Stomach (tissue), 8 donors: ENCODE measurements at regions not wholly inside any gene's neighbourhood (a gene's known extent, or its start where the extent isn't known, plus 50 kb on each side); places are given as distances from the start of the nearest gene placed in this dataset.

Experiments used
- DNase-seq, 2 donors: peaks; one replicate each; pipeline versions ENCODE4 v3.0.0 to v3.0.0-alpha.2; 2013 to 2019
- H3K27ac ChIP-seq, 5 donors: fragments of 200-600 bp in 4 of 5; sonication (generic) in 4 of 5; one replicate each; pipeline ENCODE4 v1.5.1; 2013 to 2019; ENCODE audit warnings: mild to moderate bottlenecking in 1 of 5, moderate library complexity in 1 of 5
- H3K27me3 ChIP-seq, 3 donors: fragments of 200-600 bp; sonication (generic); one replicate each; pipeline ENCODE4 v1.5.1; 2017 to 2019; ENCODE audit warnings: mixed run types in 1 of 3
- H3K36me3 ChIP-seq, 4 donors: fragments of 200-600 bp; sonication (generic); 1 replicate in 3 of 4; 2 replicates in 1 of 4; pipeline ENCODE4 v1.5.1; 2016 to 2019
- H3K4me1 ChIP-seq, 4 donors: fragments of 200-600 bp; sonication (generic); one replicate each; pipeline ENCODE4 v1.5.1; 2016 to 2019
- H3K4me3 ChIP-seq, 4 donors: fragments of 200-600 bp; sonication (generic) in 3 of 4; one replicate each; pipeline ENCODE4 v1.5.1; 2016 to 2019; ENCODE audit warnings: mild to moderate bottlenecking in 1 of 4
- H3K9me3 ChIP-seq, 4 donors: fragments of 200-600 bp; sonication (generic); one replicate each; pipeline ENCODE4 v1.5.1; 2016 to 2019
- EP300 ChIP-seq: sonication (generic); formaldehyde crosslinking; IDR thresholded peaks from one replicate; pipeline ENCODE4 v1.6.1; 2017; ENCODE audit warnings: antibody characterized with exemption
- POLR2A ChIP-seq, 4 donors: fragments of 450-650 bp; IDR thresholded peaks; one replicate each; pipeline ENCODE4 v1.6.1; 2016; ENCODE audit warnings: antibody characterized with exemption in 4 of 4, control low read depth in 2 of 4, mild to moderate bottlenecking in 1 of 4, moderate library complexity in 1 of 4
- POLR2AphosphoS5 ChIP-seq, 3 donors: sonication (generic); formaldehyde crosslinking; IDR thresholded peaks; one replicate each; pipeline ENCODE4 v1.6.1; 2016; ENCODE audit warnings: antibody characterized with exemption in 3 of 3
- WGBS, 5 donors: extraction: QIAGEN DNeasy Blood & Tissue Kit in 3 of 5; methylation state at CpG; one replicate each; pipeline versions ENCODE4 v1.1.5 to v1.1.7; 2013 to 2018; 5-methylcytosine and 5-hydroxymethylcytosine counted together
- intact Hi-C: fragments of 100-400 bp; cut with DNase I; formaldehyde crosslinking; loops from one replicate; pipeline ENCODE4 v1.15.1; 2023; ENCODE audit warnings: low total_unique reads
- TF ChIP-seq, protein P1 (sequence below), 7 experiments: fragments of 450-650 bp in 4 of 7; fragments of 200-600 bp in 3 of 7; sonication (generic) in 3 of 7; IDR thresholded peaks; one replicate each; pipeline ENCODE4 v1.5.1; 2016 to 2019; ENCODE audit warnings: antibody characterized with exemption in 7 of 7, control low read depth in 2 of 7, mild to moderate bottlenecking in 1 of 7
- donor health status: healthy with polysubstance abuse.
- donor health status: Bipolar disorder and iron deficiency.
- donor health status: healthy.

DNA sequence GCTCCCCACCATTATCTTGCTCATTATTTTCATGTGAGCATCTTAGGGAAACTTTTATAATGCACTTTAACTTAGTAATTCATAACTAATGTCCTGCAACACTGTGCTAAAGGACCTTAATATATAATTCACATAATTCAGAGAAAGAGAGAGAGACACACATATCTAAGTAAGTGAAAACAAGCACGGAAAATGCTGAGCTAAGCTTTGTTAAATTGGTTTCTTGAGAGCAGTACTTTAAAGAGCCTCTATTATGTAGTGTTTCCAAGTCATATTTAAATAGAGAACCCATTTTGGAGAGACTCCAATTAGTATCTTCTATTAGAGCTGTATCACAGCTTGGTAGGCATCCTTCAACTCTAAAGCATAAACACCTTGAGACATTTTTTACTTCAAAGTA is 354.1 kb upstream of the SOX14 start:
- H3K9me3 ChIP-seq = peaks cover 0 to 3% (median 0%) of the 10 kb centered on the region in 4 donors
- no peaks in the 10 kb centered on the region for H3K36me3 ChIP-seq
- no peak for DNase-seq
- 48 to 83% (median 69%) methylated on average over 1 of the region's 1 CpG for WGBS, 5 donors
- H3K4me3 ChIP-seq = no peak overlapping the region
- no peak for TF ChIP-seq POLR2A (IDR thresholded peaks at IDR 0.05)
- no peak for TF ChIP-seq POLR2AphosphoS5 (IDR thresholded peaks at IDR 0.05)
- TF ChIP-seq, protein P1, sequence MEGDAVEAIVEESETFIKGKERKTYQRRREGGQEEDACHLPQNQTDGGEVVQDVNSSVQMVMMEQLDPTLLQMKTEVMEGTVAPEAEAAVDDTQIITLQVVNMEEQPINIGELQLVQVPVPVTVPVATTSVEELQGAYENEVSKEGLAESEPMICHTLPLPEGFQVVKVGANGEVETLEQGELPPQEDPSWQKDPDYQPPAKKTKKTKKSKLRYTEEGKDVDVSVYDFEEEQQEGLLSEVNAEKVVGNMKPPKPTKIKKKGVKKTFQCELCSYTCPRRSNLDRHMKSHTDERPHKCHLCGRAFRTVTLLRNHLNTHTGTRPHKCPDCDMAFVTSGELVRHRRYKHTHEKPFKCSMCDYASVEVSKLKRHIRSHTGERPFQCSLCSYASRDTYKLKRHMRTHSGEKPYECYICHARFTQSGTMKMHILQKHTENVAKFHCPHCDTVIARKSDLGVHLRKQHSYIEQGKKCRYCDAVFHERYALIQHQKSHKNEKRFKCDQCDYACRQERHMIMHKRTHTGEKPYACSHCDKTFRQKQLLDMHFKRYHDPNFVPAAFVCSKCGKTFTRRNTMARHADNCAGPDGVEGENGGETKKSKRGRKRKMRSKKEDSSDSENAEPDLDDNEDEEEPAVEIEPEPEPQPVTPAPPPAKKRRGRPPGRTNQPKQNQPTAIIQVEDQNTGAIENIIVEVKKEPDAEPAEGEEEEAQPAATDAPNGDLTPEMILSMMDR (IDR thresholded peaks at IDR 0.05) = no peak
- TF ChIP-seq EP300 = no peak
- no peaks in the 10 kb centered on the region for H3K4me1 ChIP-seq
- no peak overlapping the region for H3K27ac ChIP-seq
- no peaks in the 10 kb centered on the region for H3K27me3 ChIP-seq
- intact Hi-C loops = no loop called here

DNA sequence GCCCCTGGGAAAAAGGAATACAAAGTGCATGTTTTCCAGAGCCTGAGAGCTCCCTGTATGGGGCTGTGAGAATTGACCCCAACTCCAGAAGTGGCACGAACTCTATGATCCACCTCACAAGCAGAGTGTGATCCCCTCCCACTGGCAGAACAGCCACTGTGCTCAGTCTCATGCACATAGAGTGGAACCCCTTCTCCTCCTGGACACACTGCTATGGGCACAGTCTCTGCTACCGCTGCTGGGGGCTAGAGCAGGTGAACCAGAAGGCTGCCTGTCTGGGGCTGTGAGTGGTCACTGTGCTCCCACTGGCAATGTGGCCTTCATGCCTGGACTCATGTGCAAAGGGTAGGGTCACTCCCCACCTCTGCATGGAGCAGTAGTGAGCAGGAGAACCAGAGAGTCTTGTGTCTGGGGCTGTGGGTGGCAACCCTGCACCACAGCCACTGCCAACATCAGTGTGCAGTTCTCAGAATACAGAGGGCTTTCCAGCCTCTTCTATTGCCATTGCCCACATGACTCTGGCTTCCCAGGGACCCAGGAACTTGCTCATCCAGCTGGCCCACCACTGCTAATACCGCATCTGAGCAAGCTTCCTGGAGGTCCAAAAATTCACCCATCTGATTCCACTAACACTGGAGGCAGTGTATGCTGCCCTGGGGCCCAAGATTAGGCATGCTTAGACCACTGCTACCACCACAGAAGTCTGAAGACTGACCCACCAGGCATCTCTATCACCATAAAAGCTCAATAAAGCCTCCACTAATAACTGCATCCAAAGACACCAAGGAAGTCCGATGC is 343.7 kb upstream of the SOX14 start:
- no peak overlapping the region for H3K4me3 ChIP-seq
- H3K27ac ChIP-seq = no peak overlapping the region
- no peak for DNase-seq
- no peak for TF ChIP-seq POLR2AphosphoS5 (IDR thresholded peaks at IDR 0.05)
- no peak for TF ChIP-seq POLR2A (IDR thresholded peaks at IDR 0.05)
- TF ChIP-seq EP300 = no peak
- TF ChIP-seq, protein P1 (IDR thresholded peaks at IDR 0.05) = no peak
- H3K9me3 ChIP-seq = peaks cover 0 to 23% (median 21%) of the 10 kb centered on the region in 4 donors
- H3K36me3 ChIP-seq = no peaks in the 10 kb centered on the region
- no peaks in the 10 kb centered on the region for H3K4me1 ChIP-seq
- no peaks in the 10 kb centered on the region for H3K27me3 ChIP-seq
- WGBS, 5 donors = 89 to 96% (median 90%) methylated on average over 2 to 4 of the region's 4 CpGs
- intact Hi-C loops = no loop called here

GRCh38 chr3:137438561-137438960 is 325.6 kb upstream of the SOX14 start:
- no peaks in the 10 kb centered on the region for H3K27me3 ChIP-seq
- DNase-seq = no peak
- no peaks in the 10 kb centered on the region for H3K4me1 ChIP-seq
- H3K36me3 ChIP-seq = no peaks in the 10 kb centered on the region
- no peak for TF ChIP-seq EP300
- TF ChIP-seq POLR2A (IDR thresholded peaks at IDR 0.05) = no peak
- TF ChIP-seq, protein P1 (IDR thresholded peaks at IDR 0.05) = no peak
- TF ChIP-seq POLR2AphosphoS5 (IDR thresholded peaks at IDR 0.05) = no peak
- H3K4me3 ChIP-seq = no peak overlapping the region
- H3K27ac ChIP-seq = no peak overlapping the region
- intact Hi-C loops = no loop called here
- no peaks in the 10 kb centered on the region for H3K9me3 ChIP-seq

DNA sequence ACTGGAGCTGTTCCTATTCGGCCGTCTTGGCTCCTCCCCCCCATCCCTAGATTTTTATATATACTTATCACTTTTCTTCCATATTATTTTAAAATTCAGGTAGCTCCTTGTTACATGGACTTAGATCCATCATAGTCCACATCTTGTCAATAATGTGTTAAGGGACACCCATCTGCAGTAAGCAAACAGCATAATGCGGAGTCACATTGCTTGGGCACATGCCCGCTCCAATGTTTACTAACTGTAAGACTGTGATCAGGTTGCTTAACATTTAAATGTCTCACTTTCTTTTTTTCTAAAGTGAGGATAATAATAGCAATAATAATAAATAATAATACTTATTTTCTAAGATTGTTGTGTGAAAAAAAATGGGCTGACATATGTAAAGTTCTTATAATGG is 303.2 kb upstream of the SOX14 start:
- no peaks in the 10 kb centered on the region for H3K9me3 ChIP-seq
- H3K27me3 ChIP-seq = no peaks in the 10 kb centered on the region
- intact Hi-C loops = no loop called here
- no peaks in the 10 kb centered on the region for H3K36me3 ChIP-seq
- no peak overlapping the region for H3K4me3 ChIP-seq
- TF ChIP-seq POLR2AphosphoS5 (IDR thresholded peaks at IDR 0.05) = no peak
- TF ChIP-seq, protein P1 (IDR thresholded peaks at IDR 0.05) = no peak
- no peak for TF ChIP-seq POLR2A (IDR thresholded peaks at IDR 0.05)
- no peak for TF ChIP-seq EP300
- no peaks in the 10 kb centered on the region for H3K4me1 ChIP-seq
- DNase-seq = no peak
- WGBS, 5 donors = 75 to 89% (median 79%) methylated on average over 4 of the region's 4 CpGs
- no peak overlapping the region for H3K27ac ChIP-seq
